HEK293 (cell line): ENCODE measurements at regions not wholly inside any gene's neighbourhood (a gene's known extent, or its start where the extent isn't known, plus 50 kb on each side); places are given as distances from the start of the nearest gene placed in this dataset.

Source experiments
- CTCF ChIA-PET: fragments of 350-600 bp; formaldehyde crosslinking; extraction: SDS; loops from one replicate; lab custom pipeline; 2021; ENCODE audit warnings: antibody characterized with exemption; lab: Yijun Ruan, JAX
- POLR2A ChIA-PET: fragments of 300-600 bp; formaldehyde crosslinking; extraction: SDS; loops from one replicate; lab custom pipeline; 2020; ENCODE audit warnings: antibody characterized with exemption, inconsistent platforms; lab: Yijun Ruan, JAX
- H3K27ac ChIP-seq: fragments of 200-500 bp; sonication (Bioruptor generic); 2 replicates; pipeline ENCODE4 v1.5.1; 2014; ENCODE audit warnings: low read depth, low read length, control low read depth, inconsistent platforms; ENCODE audit errors: extremely low read depth
- H3K36me3 ChIP-seq, 2 experiments: fragments of 200-500 bp in 1 of 2; sonication (Bioruptor generic) in 1 of 2; 1 replicate in 1 of 2; 2 replicates in 1 of 2; pipeline ENCODE4 v1.5.1; 2014 to 2017; ENCODE audit warnings: inconsistent platforms in 2 of 2, low read length in 2 of 2; ENCODE audit not compliant: control insufficient read depth in 2 of 2, insufficient read depth in 1 of 2
- H3K4me1 ChIP-seq: fragments of 200-500 bp; sonication (Bioruptor generic); 2 replicates; pipeline ENCODE4 v1.5.1; 2014; ENCODE audit warnings: mild to moderate bottlenecking, low read length, inconsistent platforms; ENCODE audit not compliant: control insufficient read depth, insufficient read depth
- H3K4me3 ChIP-seq: 2 replicates; pipeline ENCODE4 v1.5.1; 2011; ENCODE audit warnings: low read depth, mild to moderate bottlenecking, control low read depth, low read length, moderate library complexity
- H3K9me3 ChIP-seq: fragments of 200-500 bp; sonication (Bioruptor generic); 2 replicates; pipeline ENCODE4 v1.5.1; 2014; ENCODE audit warnings: low read depth, low read length, inconsistent platforms; ENCODE audit not compliant: control insufficient read depth, insufficient read depth
- EGR2 ChIP-seq: fragments of 450-650 bp; formaldehyde crosslinking; IDR thresholded peaks from 2 replicates; pipeline ENCODE4 v1.5.1; 2016; ENCODE audit warnings: low read depth, missing biosample characterization, missing genetic modification characterization
- GLIS1 ChIP-seq: fragments of 450-650 bp; formaldehyde crosslinking; IDR thresholded peaks from 2 replicates; pipeline ENCODE4 v1.5.1; 2016; ENCODE audit warnings: missing biosample characterization, missing genetic modification characterization
- KLF10 ChIP-seq: fragments of 450-650 bp; IDR thresholded peaks from 2 replicates; pipeline ENCODE4 v1.5.1; 2018; ENCODE audit warnings: missing biosample characterization, mild to moderate bottlenecking, missing genetic modification characterization
- OSR2 ChIP-seq: fragments of 450-650 bp; formaldehyde crosslinking; IDR thresholded peaks from 2 replicates; pipeline ENCODE4 v1.5.1; 2016; ENCODE audit warnings: missing biosample characterization, missing genetic modification characterization
- RBAK ChIP-seq: fragments of 450-650 bp; formaldehyde crosslinking; IDR thresholded peaks from 2 replicates; pipeline ENCODE4 v1.5.1; 2016; ENCODE audit warnings: missing biosample characterization, missing genetic modification characterization
- SP3 ChIP-seq: fragments of 450-650 bp; formaldehyde crosslinking; IDR thresholded peaks from 2 replicates; pipeline ENCODE4 v1.5.1; 2016; ENCODE audit warnings: missing biosample characterization, missing genetic modification characterization
- YY1 ChIP-seq: fragments of 450-650 bp; formaldehyde crosslinking; IDR thresholded peaks from 2 replicates; pipeline ENCODE4 v1.5.1; 2018; ENCODE audit warnings: missing biosample characterization, missing genetic modification characterization
- YY2 ChIP-seq: fragments of 450-650 bp; formaldehyde crosslinking; IDR thresholded peaks from 2 replicates; pipeline ENCODE4 v1.5.1; 2016; ENCODE audit warnings: missing biosample characterization, missing genetic modification characterization
- ZFHX2 ChIP-seq: fragments of 450-650 bp; formaldehyde crosslinking; conservative IDR thresholded peaks from 2 replicates; pipeline ENCODE4 v1.5.1; 2016; ENCODE audit warnings: missing biosample characterization, missing genetic modification characterization
- ZNF112 ChIP-seq: fragments of 450-650 bp; formaldehyde crosslinking; IDR thresholded peaks from 2 replicates; pipeline ENCODE4 v1.5.0; 2017; ENCODE audit warnings: missing biosample characterization, missing genetic modification characterization
- ZNF239 ChIP-seq: fragments of 450-650 bp; formaldehyde crosslinking; IDR thresholded peaks from 2 replicates; pipeline ENCODE4 v1.5.1; 2016; ENCODE audit warnings: missing biosample characterization, missing genetic modification characterization
- ZNF473 ChIP-seq: fragments of 450-650 bp; formaldehyde crosslinking; IDR thresholded peaks from 2 replicates; pipeline ENCODE4 v1.5.1; 2017; ENCODE audit warnings: missing biosample characterization, missing genetic modification characterization
- ZNF48 ChIP-seq: fragments of 450-650 bp; formaldehyde crosslinking; IDR thresholded peaks from 2 replicates; pipeline ENCODE4 v1.5.1; 2016; ENCODE audit warnings: missing biosample characterization, missing genetic modification characterization
- ZNF501 ChIP-seq: fragments of 450-650 bp; formaldehyde crosslinking; IDR thresholded peaks from 2 replicates; pipeline ENCODE4 v1.5.1; 2016; ENCODE audit warnings: missing biosample characterization, missing genetic modification characterization
- ZNF555 ChIP-seq: fragments of 450-650 bp; formaldehyde crosslinking; conservative IDR thresholded peaks from 2 replicates; pipeline ENCODE4 v1.5.1; 2017; ENCODE audit warnings: missing biosample characterization, mild to moderate bottlenecking, missing genetic modification characterization, inconsistent platforms
- ZNF623 ChIP-seq: fragments of 450-650 bp; formaldehyde crosslinking; IDR thresholded peaks from 2 replicates; pipeline ENCODE4 v1.5.1; 2016; ENCODE audit warnings: missing biosample characterization, missing genetic modification characterization
- ZNF707 ChIP-seq: fragments of 450-650 bp; formaldehyde crosslinking; IDR thresholded peaks from 2 replicates; pipeline ENCODE4 v1.5.1; 2016; ENCODE audit warnings: missing biosample characterization, missing genetic modification characterization
- ZNF792 ChIP-seq: fragments of 450-650 bp; formaldehyde crosslinking; IDR thresholded peaks from 2 replicates; pipeline ENCODE4 v1.5.1; 2016; ENCODE audit warnings: missing biosample characterization, missing genetic modification characterization
- ZNF830 ChIP-seq: fragments of 450-650 bp; IDR thresholded peaks from 2 replicates; pipeline ENCODE4 v1.5.0; 2018; ENCODE audit warnings: missing biosample characterization, missing genetic modification characterization, low read depth, mild to moderate bottlenecking, moderate library complexity
- ZXDB ChIP-seq: fragments of 450-650 bp; formaldehyde crosslinking; IDR thresholded peaks from 2 replicates; pipeline ENCODE4 v1.5.1; 2016; ENCODE audit warnings: missing biosample characterization, missing genetic modification characterization
- TF ChIP-seq, protein P1 (sequence below): fragments of 450-650 bp; formaldehyde crosslinking; IDR thresholded peaks from 2 replicates; pipeline ENCODE4 v1.5.1; 2016; ENCODE audit warnings: missing biosample characterization, missing genetic modification characterization
- TF ChIP-seq, protein P2 (sequence below): fragments of 450-650 bp; formaldehyde crosslinking; IDR thresholded peaks from 2 replicates; pipeline ENCODE4 v1.5.1; 2016; ENCODE audit warnings: missing biosample characterization, missing genetic modification characterization
- TF ChIP-seq, protein P3 (sequence below): fragments of 450-650 bp; formaldehyde crosslinking; IDR thresholded peaks from 2 replicates; pipeline ENCODE4 v1.5.1; 2016; ENCODE audit warnings: missing biosample characterization, missing genetic modification characterization
- TF ChIP-seq, protein P4 (sequence below): IDR thresholded peaks from 2 replicates; pipeline ENCODE4 v1.6.1; 2011; ENCODE audit warnings: mild to moderate bottlenecking, low read depth, low read length, borderline replicate concordance

DNA sequence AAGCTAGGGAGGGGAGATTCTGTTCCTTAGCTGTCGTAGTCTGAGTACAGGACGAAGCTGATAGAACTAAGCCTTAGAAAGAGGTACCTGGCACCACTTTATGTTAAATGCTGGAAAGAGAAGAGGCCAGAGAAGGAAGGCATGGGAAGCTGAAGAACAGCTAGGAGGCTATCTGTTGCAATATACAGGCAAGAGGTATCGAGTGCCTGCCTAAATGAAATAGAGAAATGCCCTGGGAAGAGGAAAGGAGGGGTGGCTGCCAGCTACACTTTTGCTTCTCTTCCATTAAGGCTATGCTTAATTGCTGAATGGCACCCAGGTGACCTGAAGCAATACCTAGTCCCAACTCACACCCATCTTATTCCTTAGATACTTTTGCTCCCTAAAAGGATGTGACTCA is 380.4 kb upstream of the FGF13 start:
- Histone ChIP-seq H3K9me3 (no peaks in the 10 kb centered on the region; the same call in 1 of the 2 replicates), H3K36me3 (no peaks in the 10 kb centered on the region), H3K4me1 (no peaks in the 10 kb centered on the region), H3K27ac (no peak overlapping the region), H3K4me3 (no peak overlapping the region)
- POLR2A ChIA-PET = no interaction called here
- no peak for TF ChIP-seq ZFHX2
- TF ChIP-seq ZNF830 (tag by site-specific recombination) = no peak
- no peak for TF ChIP-seq EGR2 (tag by site-specific recombination)
- TF ChIP-seq ZNF501 (tag by site-specific recombination) = no peak
- TF ChIP-seq ZNF792 = no peak
- TF ChIP-seq ZNF473 (tag by site-specific recombination) = no peak
- TF ChIP-seq RBAK (tag by site-specific recombination) = no peak
- no peak for TF ChIP-seq OSR2 (tag by site-specific recombination)
- no peak for TF ChIP-seq ZNF623
- no peak for TF ChIP-seq YY1
- TF ChIP-seq ZNF707 (tag by site-specific recombination) = no peak
- TF ChIP-seq SP3 (tag by site-specific recombination) = no peak
- no peak for TF ChIP-seq KLF10 (tag by site-specific recombination)
- no peak for TF ChIP-seq GLIS1 (tag by site-specific recombination)
- no peak for TF ChIP-seq ZNF112 (tag by site-specific recombination)
- no peak for TF ChIP-seq YY2 (tag by site-specific recombination)
- TF ChIP-seq, protein P1, sequence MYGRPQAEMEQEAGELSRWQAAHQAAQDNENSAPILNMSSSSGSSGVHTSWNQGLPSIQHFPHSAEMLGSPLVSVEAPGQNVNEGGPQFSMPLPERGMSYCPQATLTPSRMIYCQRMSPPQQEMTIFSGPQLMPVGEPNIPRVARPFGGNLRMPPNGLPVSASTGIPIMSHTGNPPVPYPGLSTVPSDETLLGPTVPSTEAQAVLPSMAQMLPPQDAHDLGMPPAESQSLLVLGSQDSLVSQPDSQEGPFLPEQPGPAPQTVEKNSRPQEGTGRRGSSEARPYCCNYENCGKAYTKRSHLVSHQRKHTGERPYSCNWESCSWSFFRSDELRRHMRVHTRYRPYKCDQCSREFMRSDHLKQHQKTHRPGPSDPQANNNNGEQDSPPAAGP (tag by site-specific recombination) = no peak
- TF ChIP-seq ZNF239 (tag by site-specific recombination) = no peak
- TF ChIP-seq, protein P2, sequence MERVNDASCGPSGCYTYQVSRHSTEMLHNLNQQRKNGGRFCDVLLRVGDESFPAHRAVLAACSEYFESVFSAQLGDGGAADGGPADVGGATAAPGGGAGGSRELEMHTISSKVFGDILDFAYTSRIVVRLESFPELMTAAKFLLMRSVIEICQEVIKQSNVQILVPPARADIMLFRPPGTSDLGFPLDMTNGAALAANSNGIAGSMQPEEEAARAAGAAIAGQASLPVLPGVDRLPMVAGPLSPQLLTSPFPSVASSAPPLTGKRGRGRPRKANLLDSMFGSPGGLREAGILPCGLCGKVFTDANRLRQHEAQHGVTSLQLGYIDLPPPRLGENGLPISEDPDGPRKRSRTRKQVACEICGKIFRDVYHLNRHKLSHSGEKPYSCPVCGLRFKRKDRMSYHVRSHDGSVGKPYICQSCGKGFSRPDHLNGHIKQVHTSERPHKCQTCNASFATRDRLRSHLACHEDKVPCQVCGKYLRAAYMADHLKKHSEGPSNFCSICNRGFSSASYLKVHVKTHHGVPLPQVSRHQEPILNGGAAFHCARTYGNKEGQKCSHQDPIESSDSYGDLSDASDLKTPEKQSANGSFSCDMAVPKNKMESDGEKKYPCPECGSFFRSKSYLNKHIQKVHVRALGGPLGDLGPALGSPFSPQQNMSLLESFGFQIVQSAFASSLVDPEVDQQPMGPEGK = no peak
- TF ChIP-seq, all 188 proteins: peak for 0
- CTCF ChIA-PET = no interaction called here

DNA sequence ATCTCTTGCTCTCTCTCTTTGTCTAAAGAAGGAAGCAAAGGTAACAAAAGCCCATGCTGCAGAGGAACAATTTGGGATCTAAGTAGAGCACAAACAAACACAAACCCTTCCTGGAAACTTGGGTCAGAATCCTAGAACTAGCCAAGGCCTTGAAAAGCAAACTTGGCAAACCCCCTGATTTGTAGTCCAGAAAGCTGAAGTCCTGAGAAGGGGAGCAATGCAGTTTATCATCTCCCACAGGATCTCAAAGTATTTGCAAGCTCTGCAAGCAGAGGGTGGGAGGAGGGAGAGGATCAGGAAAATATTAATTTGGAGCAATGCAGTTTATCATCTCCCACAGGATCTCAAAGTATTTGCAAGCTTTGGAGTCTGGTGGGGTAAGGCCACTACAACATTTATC is 379.5 kb upstream of the FGF13 start:
- Histone ChIP-seq H3K4me1 (no peaks in the 10 kb centered on the region), H3K9me3 (no peaks in the 10 kb centered on the region; the same call in 1 of the 2 replicates), H3K4me3 (no peak overlapping the region), H3K27ac (no peak overlapping the region), H3K36me3 (no peaks in the 10 kb centered on the region)
- CTCF ChIA-PET = no interaction called here
- POLR2A ChIA-PET = no interaction called here
- TF ChIP-seq ZNF555 (tag by site-specific recombination) (no peak), ZNF48 (tag by site-specific recombination) (no peak), ZXDB (no peak)
- TF ChIP-seq, protein P3, sequence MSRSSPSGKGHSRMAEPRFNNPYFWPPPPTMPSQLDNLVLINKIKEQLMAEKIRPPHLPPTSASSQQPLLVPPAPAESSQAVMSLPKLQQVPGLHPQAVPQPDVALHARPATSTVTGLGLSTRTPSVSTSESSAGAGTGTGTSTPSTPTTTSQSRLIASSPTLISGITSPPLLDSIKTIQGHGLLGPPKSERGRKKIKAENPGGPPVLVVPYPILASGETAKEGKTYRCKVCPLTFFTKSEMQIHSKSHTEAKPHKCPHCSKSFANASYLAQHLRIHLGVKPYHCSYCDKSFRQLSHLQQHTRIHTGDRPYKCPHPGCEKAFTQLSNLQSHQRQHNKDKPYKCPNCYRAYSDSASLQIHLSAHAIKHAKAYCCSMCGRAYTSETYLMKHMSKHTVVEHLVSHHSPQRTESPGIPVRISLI = no peak
- TF ChIP-seq, protein P4, sequence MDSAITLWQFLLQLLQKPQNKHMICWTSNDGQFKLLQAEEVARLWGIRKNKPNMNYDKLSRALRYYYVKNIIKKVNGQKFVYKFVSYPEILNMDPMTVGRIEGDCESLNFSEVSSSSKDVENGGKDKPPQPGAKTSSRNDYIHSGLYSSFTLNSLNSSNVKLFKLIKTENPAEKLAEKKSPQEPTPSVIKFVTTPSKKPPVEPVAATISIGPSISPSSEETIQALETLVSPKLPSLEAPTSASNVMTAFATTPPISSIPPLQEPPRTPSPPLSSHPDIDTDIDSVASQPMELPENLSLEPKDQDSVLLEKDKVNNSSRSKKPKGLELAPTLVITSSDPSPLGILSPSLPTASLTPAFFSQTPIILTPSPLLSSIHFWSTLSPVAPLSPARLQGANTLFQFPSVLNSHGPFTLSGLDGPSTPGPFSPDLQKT = no peak
